Keratinocyte (primary cell): ENCODE measurements at regions not wholly inside any gene's neighbourhood (a gene's known extent, or its start where the extent isn't known, plus 50 kb on each side); places are given as distances from the start of the nearest gene placed in this dataset.

ENCODE experiments used
- DNase-seq: peaks from one replicate; pipeline ENCODE4 v3.0.0-alpha.2; 2011; ENCODE audit warnings: low read depth, missing footprints, low spot score
- FAIRE-seq: peaks from 2 replicates; lab custom pipeline; 2011; peaks lifted over from hg19 to GRCh38; lab: Jason Lieb, UNC
- H2AFZ ChIP-seq: 2 replicates; pipeline ENCODE4 v1.6.0; 2012; ENCODE audit warnings: low read length, control low read depth, inconsistent platforms; ENCODE audit not compliant: control insufficient read depth
- H3K27ac ChIP-seq: 2 replicates; pipeline ENCODE4 v1.5.1; 2011; ENCODE audit warnings: low read length; ENCODE audit not compliant: control insufficient read depth, insufficient read depth
- H3K27me3 ChIP-seq: 3 replicates; pipeline ENCODE4 v1.6.0; 2011; ENCODE audit warnings: low read length; ENCODE audit not compliant: control insufficient read depth, insufficient read depth; ENCODE audit errors: extremely low read depth
- H3K36me3 ChIP-seq, 2 experiments: 2 replicates in 1 of 2; 3 replicates in 1 of 2; pipeline ENCODE4 v1.5.1; 2011; ENCODE audit warnings: low read length in 2 of 2, mild to moderate bottlenecking in 1 of 2; ENCODE audit not compliant: control insufficient read depth in 2 of 2, insufficient read depth in 2 of 2; ENCODE audit errors: extremely low read depth in 1 of 2
- H3K4me1 ChIP-seq: 3 replicates; pipeline ENCODE4 v1.5.1; 2011; ENCODE audit warnings: low read length; ENCODE audit not compliant: control insufficient read depth, insufficient read depth; ENCODE audit errors: extremely low read depth
- H3K4me2 ChIP-seq: 3 replicates; pipeline ENCODE4 v1.6.0; 2011; ENCODE audit warnings: low read depth, low read length; ENCODE audit not compliant: control insufficient read depth, insufficient read depth; ENCODE audit errors: extremely low read depth
- H3K4me3 ChIP-seq, 3 experiments: fragments of 200-600 bp in 1 of 3; sonication (generic) in 1 of 3; 2 replicates in 2 of 3; 3 replicates in 1 of 3; pipeline ENCODE4 v1.5.1; 2011 to 2016; ENCODE audit warnings: low read length in 3 of 3, mild to moderate bottlenecking in 3 of 3, control low read depth in 2 of 3, inconsistent platforms in 1 of 3, low read depth in 1 of 3, mixed read lengths in 1 of 3, mixed run types in 1 of 3, moderate library complexity in 1 of 3; ENCODE audit not compliant: control insufficient read depth in 2 of 3, insufficient read depth in 2 of 3; ENCODE audit errors: extremely low read depth in 1 of 3
- H3K79me2 ChIP-seq: 2 replicates; pipeline ENCODE4 v1.6.0; 2012; ENCODE audit warnings: low read length; ENCODE audit not compliant: control insufficient read depth, insufficient read depth
- H3K9ac ChIP-seq: 3 replicates; pipeline ENCODE4 v1.6.0; 2011; ENCODE audit warnings: low read length; ENCODE audit not compliant: control insufficient read depth, insufficient read depth; ENCODE audit errors: extremely low read depth
- H3K9me1 ChIP-seq: 3 replicates; pipeline ENCODE4 v1.6.0; 2011; ENCODE audit warnings: low read length; ENCODE audit not compliant: control insufficient read depth, insufficient read depth; ENCODE audit errors: extremely low read depth
- H3K9me3 ChIP-seq: 2 replicates; pipeline ENCODE4 v1.5.1; 2012; ENCODE audit warnings: low read depth, low read length; ENCODE audit not compliant: control insufficient read depth
- H4K20me1 ChIP-seq: 3 replicates; pipeline ENCODE4 v1.6.0; 2011; ENCODE audit warnings: low read length; ENCODE audit not compliant: control insufficient read depth, insufficient read depth; ENCODE audit errors: extremely low read depth
- EZH2 ChIP-seq: IDR thresholded peaks from one replicate; pipeline ENCODE4 v1.6.1; 2012; ENCODE audit warnings: inconsistent platforms, mild to moderate bottlenecking, low read length, moderate library complexity
- dilution Hi-C: fragments of 300-500 bp; cut with MboI; formaldehyde crosslinking; loops from one replicate; pipeline ENCODE4 v1.7.0; 2020; ENCODE audit warnings: low sequenced_read_pairs; ENCODE audit not compliant: extremely low pct_ligation_motif_present
- TF ChIP-seq, protein P1 (sequence below), 3 experiments: IDR thresholded peaks in 1 of 3; conservative IDR thresholded peaks in 1 of 3; optimal IDR thresholded peaks in 1 of 3; 2 replicates in 2 of 3; 3 replicates in 1 of 3; pipeline versions ENCODE3 to v1.5.1; 2011; ENCODE audit warnings: low read length in 3 of 3, mild to moderate bottlenecking in 3 of 3, moderate library complexity in 2 of 3, control low read depth in 1 of 3, inconsistent platforms in 1 of 3; ENCODE audit not compliant: insufficient read depth in 2 of 3; ENCODE audit errors: extremely low read depth in 1 of 3

DNA sequence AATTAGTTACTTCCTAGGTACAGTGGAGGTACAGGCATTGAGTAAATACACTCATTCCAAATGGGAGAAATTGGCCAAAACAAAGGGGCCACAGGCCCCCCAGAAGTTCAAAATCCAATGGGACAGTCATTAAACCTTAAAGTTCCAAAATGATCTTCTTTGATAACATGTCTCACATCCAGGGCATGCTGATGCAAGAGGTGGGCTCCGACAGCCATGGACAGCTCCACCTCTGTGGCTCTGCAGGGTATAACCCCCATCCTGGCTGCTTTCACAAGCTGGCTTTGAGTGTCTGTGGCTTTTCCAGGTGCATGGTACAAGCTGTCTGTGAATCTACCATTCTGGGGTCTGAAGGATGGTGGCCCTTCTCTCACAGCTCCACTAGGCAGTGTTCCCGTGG, 488.7 kb downstream of the DCDC2C start:
- FAIRE-seq, result no peak

DNA sequence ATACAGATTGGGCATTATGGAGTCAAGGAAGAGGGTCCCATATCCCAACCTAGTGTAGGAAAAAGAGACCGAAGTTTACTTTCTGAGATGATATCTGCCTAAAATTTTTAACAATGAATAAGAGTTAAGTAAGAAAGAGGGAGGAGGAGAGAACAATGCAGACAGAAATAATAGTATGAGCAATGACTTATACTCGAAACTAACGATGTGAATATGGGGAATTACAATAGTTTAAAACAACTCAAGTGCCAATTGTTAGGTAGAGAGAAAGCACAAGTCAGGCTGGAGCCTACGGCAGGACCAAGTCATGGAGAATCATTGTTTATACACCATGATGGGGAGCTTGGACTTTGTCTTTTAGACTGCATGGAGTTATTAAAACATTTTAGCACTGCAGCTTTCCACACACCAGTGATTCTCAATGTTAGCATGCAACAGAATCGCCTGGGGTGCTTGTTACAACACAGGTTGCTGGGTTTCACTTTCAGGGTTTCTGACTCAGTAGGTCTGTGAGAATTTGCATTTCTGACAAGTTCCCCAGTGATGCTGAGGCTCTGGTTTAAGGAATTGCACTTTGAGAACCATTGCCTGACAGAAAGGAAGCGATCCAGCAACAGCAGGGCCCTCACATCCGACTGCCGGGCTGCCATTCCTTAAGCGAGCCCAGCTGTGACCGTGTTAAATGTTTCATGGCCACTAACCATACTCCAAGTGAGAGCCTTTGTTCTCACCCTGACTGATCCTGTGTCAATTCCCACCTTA, 511.2 kb downstream of the DCDC2C start:
- H3K9ac ChIP-seq, result no peak overlapping the region
- no peaks in the 10 kb centered on the region for H3K27me3 ChIP-seq
- no peaks in the 10 kb centered on the region for H3K79me2 ChIP-seq
- no peak overlapping the region for H3K4me3 ChIP-seq
- DNase-seq, result no peak
- no peaks in the 10 kb centered on the region for H4K20me1 ChIP-seq
- no peak overlapping the region for H3K27ac ChIP-seq
- H3K4me2 ChIP-seq, result no peak overlapping the region
- no peaks in the 10 kb centered on the region for H3K4me1 ChIP-seq
- H3K36me3 ChIP-seq, result no peaks in the 10 kb centered on the region
- no peak for FAIRE-seq
- TF ChIP-seq, protein P1, sequence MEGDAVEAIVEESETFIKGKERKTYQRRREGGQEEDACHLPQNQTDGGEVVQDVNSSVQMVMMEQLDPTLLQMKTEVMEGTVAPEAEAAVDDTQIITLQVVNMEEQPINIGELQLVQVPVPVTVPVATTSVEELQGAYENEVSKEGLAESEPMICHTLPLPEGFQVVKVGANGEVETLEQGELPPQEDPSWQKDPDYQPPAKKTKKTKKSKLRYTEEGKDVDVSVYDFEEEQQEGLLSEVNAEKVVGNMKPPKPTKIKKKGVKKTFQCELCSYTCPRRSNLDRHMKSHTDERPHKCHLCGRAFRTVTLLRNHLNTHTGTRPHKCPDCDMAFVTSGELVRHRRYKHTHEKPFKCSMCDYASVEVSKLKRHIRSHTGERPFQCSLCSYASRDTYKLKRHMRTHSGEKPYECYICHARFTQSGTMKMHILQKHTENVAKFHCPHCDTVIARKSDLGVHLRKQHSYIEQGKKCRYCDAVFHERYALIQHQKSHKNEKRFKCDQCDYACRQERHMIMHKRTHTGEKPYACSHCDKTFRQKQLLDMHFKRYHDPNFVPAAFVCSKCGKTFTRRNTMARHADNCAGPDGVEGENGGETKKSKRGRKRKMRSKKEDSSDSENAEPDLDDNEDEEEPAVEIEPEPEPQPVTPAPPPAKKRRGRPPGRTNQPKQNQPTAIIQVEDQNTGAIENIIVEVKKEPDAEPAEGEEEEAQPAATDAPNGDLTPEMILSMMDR (optimal IDR thresholded peaks at IDR 0.05 in 1 of 3, IDR thresholded peaks at IDR 0.05 in 1 of 3, conservative IDR thresholded peaks at IDR 0.05 in 1 of 3; ENCODE audit: extremely low read depth in 1 of 3, insufficient read depth in 2 of 3, low read length in 3 of 3), result no peak
- no peak for TF ChIP-seq EZH2
- no peaks in the 10 kb centered on the region for H3K9me1 ChIP-seq
- no peak overlapping the region for H2AFZ ChIP-seq
- H3K9me3 ChIP-seq, result no peaks in the 10 kb centered on the region
- dilution Hi-C loops, result no loop called here

More for the DNA sequence above, 488.7 kb downstream of the DCDC2C start:
- no peak overlapping the region for H3K27ac ChIP-seq
- no peaks in the 10 kb centered on the region for H3K27me3 ChIP-seq
- H3K4me3 ChIP-seq, result no peak overlapping the region
- H3K9me1 ChIP-seq, result no peaks in the 10 kb centered on the region
- no peaks in the 10 kb centered on the region for H3K79me2 ChIP-seq
- H2AFZ ChIP-seq, result no peak overlapping the region
- H3K36me3 ChIP-seq, result no peaks in the 10 kb centered on the region
- H3K9ac ChIP-seq, result no peak overlapping the region
- no peak overlapping the region for H3K4me2 ChIP-seq
- no peaks in the 10 kb centered on the region for H3K4me1 ChIP-seq
- TF ChIP-seq EZH2, result no peak
- TF ChIP-seq, protein P1 (optimal IDR thresholded peaks at IDR 0.05 in 1 of 3, IDR thresholded peaks at IDR 0.05 in 1 of 3, conservative IDR thresholded peaks at IDR 0.05 in 1 of 3; ENCODE audit: extremely low read depth in 1 of 3, insufficient read depth in 2 of 3, low read length in 3 of 3), result no peak
- dilution Hi-C loops, result no loop called here
- no peaks in the 10 kb centered on the region for H3K9me3 ChIP-seq
- H4K20me1 ChIP-seq, result no peaks in the 10 kb centered on the region
- no peak for DNase-seq
